ENCODE measurements at regions not wholly inside any gene's neighbourhood (a gene's known extent, or its start where the extent isn't known, plus 50 kb on each side); places are given as distances from the start of the nearest gene placed in this dataset.
"Not testable (repeated sequence)": the region's sequence is repeated elsewhere in the genome, so short reads cannot be mapped to it uniquely, and the experiment has no call there.

DNA sequence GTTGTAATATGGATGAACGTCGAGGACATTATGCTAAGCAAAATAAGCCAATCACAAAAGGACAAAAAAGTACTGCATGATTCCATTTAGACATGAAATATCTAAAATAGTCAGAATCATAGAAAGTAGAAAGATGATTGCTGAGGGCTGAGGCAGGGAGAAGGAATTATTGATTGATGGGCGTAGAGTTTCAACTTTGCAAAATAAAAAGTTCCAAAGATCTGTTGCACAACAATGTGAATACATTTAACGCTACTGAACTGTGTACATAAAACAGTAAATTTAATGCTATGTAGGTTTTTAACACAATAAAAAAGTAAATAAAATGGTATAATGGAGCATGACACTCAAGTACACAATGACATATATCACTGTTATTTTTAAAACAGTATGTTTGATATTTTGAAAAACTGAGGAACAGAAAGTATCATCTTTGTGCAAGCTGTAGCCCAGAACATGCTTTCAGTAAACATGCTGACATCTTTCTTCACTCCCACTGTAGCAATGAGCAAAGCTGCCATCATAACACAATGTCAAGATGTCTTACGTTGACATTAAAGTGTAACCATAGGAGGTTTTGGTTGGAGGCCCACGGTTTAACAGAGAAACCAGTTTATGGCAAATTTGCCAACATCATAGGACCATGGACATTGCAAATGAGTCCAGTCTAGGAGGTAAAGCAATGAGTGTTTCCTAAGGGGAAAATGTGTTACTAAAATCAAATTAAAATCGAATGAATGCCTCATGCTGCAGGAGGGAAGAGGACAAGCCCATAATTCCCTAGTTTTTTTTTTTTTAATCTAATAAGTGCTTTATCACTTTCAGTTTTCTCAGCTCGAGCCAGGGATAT lies 125.8 kb upstream of the SGCD start:
- no peaks in the 10 kb centered on the region for H3K36me3 ChIP-seq (ENCODE audit: control insufficient read depth, insufficient read depth, low read length)
- no peaks in the 10 kb centered on the region for H3K9me3 ChIP-seq (ENCODE audit: control insufficient read depth, low read length)
- H3K4me1 ChIP-seq (ENCODE audit: control insufficient read depth, insufficient read depth, low read length, poor library complexity, severe bottlenecking), result no peaks in the 10 kb centered on the region
- H3K4me3 ChIP-seq (ENCODE audit: extremely low read depth, insufficient read depth, low read length, poor library complexity, severe bottlenecking), result no peak overlapping the region
- 89 to 100% methylated on average over 2 to 3 of the region's 8 CpGs for WGBS, 2 experiments (ENCODE audit: insufficient coverage in 2 of 2)
- no peak overlapping the region for H3K27ac ChIP-seq (ENCODE audit: low read depth, low read length, severe bottlenecking)

DNA sequence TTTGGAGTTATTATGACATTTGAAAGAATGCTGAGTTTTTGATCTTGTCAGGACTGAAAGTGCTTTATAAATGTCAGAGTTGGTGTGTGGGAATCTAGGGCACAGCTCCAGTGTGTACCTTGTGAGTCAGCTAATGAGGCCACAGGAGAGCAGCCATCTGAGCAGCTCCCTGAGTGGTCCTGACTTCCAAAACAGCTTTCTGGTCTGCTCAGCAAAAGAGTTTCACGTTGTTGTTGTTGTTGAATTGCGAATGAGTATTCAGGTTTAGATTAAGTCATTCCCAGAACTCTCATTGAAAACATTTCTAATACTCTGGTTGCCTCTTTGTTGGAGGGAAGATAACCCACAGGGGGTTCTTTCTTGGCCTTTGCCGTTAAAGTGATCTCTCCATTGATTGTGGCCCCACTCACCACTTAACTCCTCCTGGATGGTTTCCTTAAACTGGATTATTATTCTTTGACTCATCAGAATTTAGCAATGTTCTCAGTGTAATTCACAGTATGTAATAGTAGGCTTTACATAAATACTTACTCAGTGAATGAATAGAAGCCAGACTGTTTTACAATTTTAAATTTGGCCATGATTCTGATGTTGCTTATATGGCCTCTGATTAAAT lies 125.1 kb upstream of the SGCD start:
- Histone ChIP-seq H3K4me1 (ENCODE audit: control insufficient read depth, insufficient read depth, low read length, poor library complexity, severe bottlenecking) (no peaks in the 10 kb centered on the region), H3K9me3 (ENCODE audit: control insufficient read depth, low read length) (no peaks in the 10 kb centered on the region), H3K36me3 (ENCODE audit: control insufficient read depth, insufficient read depth, low read length) (no peaks in the 10 kb centered on the region), H3K4me3 (ENCODE audit: extremely low read depth, insufficient read depth, low read length, poor library complexity, severe bottlenecking) (no peak overlapping the region), H3K27ac (ENCODE audit: low read depth, low read length, severe bottlenecking) (no peak overlapping the region)
- WGBS, 2 experiments (ENCODE audit: insufficient coverage in 2 of 2), result no CpG with 5 or more reads among the region's 3 CpGs

GRCh38 chr5:156208271-156208670 lies 118.7 kb upstream of the SGCD start:
- Histone ChIP-seq H3K9me3 (ENCODE audit: control insufficient read depth, low read length) (no peaks in the 10 kb centered on the region), H3K36me3 (ENCODE audit: control insufficient read depth, insufficient read depth, low read length) (no peaks in the 10 kb centered on the region), H3K27ac (ENCODE audit: low read depth, low read length, severe bottlenecking) (no peak overlapping the region), H3K4me1 (ENCODE audit: control insufficient read depth, insufficient read depth, low read length, poor library complexity, severe bottlenecking) (no peaks in the 10 kb centered on the region), H3K4me3 (ENCODE audit: extremely low read depth, insufficient read depth, low read length, poor library complexity, severe bottlenecking) (no peak overlapping the region)

- Histone ChIP-seq H3K27ac (ENCODE audit: low read depth, low read length, severe bottlenecking) (no peak overlapping the region), H3K36me3 (ENCODE audit: control insufficient read depth, insufficient read depth, low read length) (no peaks in the 10 kb centered on the region), H3K4me1 (ENCODE audit: control insufficient read depth, insufficient read depth, low read length, poor library complexity, severe bottlenecking) (no peaks in the 10 kb centered on the region), H3K9me3 (ENCODE audit: control insufficient read depth, low read length) (no peaks in the 10 kb centered on the region), H3K4me3 (ENCODE audit: extremely low read depth, insufficient read depth, low read length, poor library complexity, severe bottlenecking) (no peak overlapping the region)
- 100% methylated on average over 1 of the region's 2 CpGs for WGBS, 2 experiments (ENCODE audit: insufficient coverage in 2 of 2)
These were observed 108.4 kb upstream of the SGCD start for GRCh38 chr5:156218367-156219158.

DNA sequence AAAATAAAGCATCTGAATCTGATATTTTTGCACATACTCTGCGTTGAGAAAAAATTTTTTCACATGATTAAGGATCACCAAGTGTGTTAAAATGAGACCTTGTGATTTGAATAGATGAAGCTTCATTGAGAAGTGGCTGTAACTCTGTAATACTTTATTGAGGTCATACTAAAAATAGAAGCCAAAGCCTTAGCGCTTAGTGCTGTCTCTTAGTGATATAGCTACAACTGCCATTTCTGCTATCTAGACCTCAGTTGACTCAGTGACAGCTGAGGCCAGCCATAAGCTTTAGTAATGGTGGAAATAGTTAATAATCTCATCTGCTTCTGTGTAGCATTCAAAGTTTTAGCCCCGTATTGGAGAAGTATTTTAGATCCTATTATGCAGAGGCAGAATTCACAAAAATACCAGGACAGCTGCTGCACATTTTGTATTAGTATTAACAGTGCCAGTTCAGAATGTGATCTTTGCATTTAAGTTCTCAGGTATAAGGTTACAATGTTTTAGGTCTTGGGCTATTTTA lies 107.4 kb upstream of the SGCD start:
- no peak overlapping the region for H3K27ac ChIP-seq (ENCODE audit: low read depth, low read length, severe bottlenecking)
- no peaks in the 10 kb centered on the region for H3K9me3 ChIP-seq (ENCODE audit: control insufficient read depth, low read length)
- H3K4me1 ChIP-seq (ENCODE audit: control insufficient read depth, insufficient read depth, low read length, poor library complexity, severe bottlenecking), result no peaks in the 10 kb centered on the region
- 100% methylated on average over 1 of the region's 3 CpGs; no CpG with 5 or more reads in 1 of the 2 experiments for whole genome bisulfite sequencing, 2 experiments (ENCODE audit: insufficient coverage in 2 of 2)
- no peaks in the 10 kb centered on the region for H3K36me3 ChIP-seq (ENCODE audit: control insufficient read depth, insufficient read depth, low read length)
- H3K4me3 ChIP-seq (ENCODE audit: extremely low read depth, insufficient read depth, low read length, poor library complexity, severe bottlenecking), result no peak overlapping the region

DNA sequence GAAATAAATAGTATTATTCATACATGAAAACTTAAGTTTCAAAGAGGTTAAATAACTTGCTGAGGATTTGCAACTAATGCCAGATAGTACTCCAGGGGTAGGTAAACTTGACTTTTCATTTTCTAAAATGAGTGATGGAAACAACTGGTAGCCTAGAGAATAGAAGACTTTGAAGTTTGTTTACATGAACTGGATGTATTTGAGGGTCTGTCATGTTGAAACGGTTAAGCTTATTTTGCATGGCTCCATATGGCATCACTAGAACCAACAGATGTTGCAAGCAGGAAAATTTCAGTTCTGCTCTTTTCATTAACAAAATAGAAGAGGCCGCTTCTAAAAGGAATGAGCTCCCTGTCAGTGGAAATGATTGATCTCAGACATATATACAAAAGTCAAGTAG lies 105.1 kb upstream of the SGCD start:
- Histone ChIP-seq H3K4me3 (ENCODE audit: extremely low read depth, insufficient read depth, low read length, poor library complexity, severe bottlenecking) (no peak overlapping the region), H3K4me1 (ENCODE audit: control insufficient read depth, insufficient read depth, low read length, poor library complexity, severe bottlenecking) (no peaks in the 10 kb centered on the region), H3K9me3 (ENCODE audit: control insufficient read depth, low read length) (no peaks in the 10 kb centered on the region), H3K36me3 (ENCODE audit: control insufficient read depth, insufficient read depth, low read length) (no peaks in the 10 kb centered on the region), H3K27ac (ENCODE audit: low read depth, low read length, severe bottlenecking) (no peak overlapping the region)
- WGBS, 2 experiments (ENCODE audit: insufficient coverage in 2 of 2), result 67 to 100% methylated on average over 1 of the region's 2 CpGs

DNA sequence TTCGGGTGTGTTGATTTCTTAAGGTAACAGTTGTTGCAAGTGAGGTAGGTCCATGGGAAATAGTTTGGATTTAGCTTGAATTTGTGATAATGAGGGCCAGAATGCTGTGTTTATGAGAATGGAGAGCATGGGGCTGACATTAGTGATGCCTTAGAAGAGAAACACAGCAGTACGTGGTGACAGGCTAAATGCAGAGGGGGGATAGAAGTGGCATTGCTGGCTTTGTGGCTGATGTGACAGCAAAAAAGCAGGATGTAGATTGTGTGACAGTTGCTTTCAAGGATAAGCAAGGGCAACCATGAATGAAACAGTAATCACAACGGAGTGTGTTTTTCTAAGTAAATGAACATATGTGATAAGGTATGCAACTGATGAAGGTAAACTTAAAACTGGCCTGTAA lies 103.4 kb upstream of the SGCD start:
- no peaks in the 10 kb centered on the region for H3K36me3 ChIP-seq (ENCODE audit: control insufficient read depth, insufficient read depth, low read length)
- 79 to 87% methylated on average over 3 of the region's 3 CpGs for WGBS, 2 experiments (ENCODE audit: insufficient coverage in 2 of 2)
- H3K4me1 ChIP-seq (ENCODE audit: control insufficient read depth, insufficient read depth, low read length, poor library complexity, severe bottlenecking), result no peaks in the 10 kb centered on the region
- H3K9me3 ChIP-seq (ENCODE audit: control insufficient read depth, low read length), result no peaks in the 10 kb centered on the region
- no peak overlapping the region for H3K4me3 ChIP-seq (ENCODE audit: extremely low read depth, insufficient read depth, low read length, poor library complexity, severe bottlenecking)
- H3K27ac ChIP-seq (ENCODE audit: low read depth, low read length, severe bottlenecking), result no peak overlapping the region

DNA sequence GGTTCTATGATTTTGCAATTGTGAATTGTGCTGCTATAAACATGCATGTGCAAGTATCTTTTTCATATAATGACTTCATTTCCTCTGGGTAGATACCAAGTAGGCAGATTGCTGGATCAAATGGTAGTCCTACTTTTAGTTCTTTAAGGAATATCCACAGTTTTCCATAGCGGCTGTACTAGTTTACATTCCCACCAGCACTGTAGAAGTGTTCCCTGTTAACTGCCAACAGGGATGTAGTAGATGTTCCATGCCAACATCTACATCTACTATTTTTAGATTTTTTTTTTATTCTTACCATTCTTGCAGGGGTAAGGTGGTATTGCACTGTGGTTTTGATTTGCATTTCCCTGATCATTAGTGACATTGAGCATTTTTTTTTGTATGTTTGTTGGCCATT lies 100.5 kb upstream of the SGCD start:
- H3K9me3 ChIP-seq (ENCODE audit: control insufficient read depth, low read length); H3K27ac ChIP-seq (ENCODE audit: low read depth, low read length, severe bottlenecking): not testable (repeated sequence)
- no CpG with 5 or more reads among the region's 1 CpG for WGBS, 2 experiments (ENCODE audit: insufficient coverage in 2 of 2)

GRCh38 chr5:156230887-156231286 lies 96.1 kb upstream of the SGCD start:
- Histone ChIP-seq H3K4me3 (ENCODE audit: extremely low read depth, insufficient read depth, low read length, poor library complexity, severe bottlenecking) (no peak overlapping the region), H3K27ac (ENCODE audit: low read depth, low read length, severe bottlenecking) (no peak overlapping the region), H3K4me1 (ENCODE audit: control insufficient read depth, insufficient read depth, low read length, poor library complexity, severe bottlenecking) (no peaks in the 10 kb centered on the region), H3K9me3 (ENCODE audit: control insufficient read depth, low read length) (no peaks in the 10 kb centered on the region), H3K36me3 (ENCODE audit: control insufficient read depth, insufficient read depth, low read length) (no peaks in the 10 kb centered on the region)
- WGBS, 2 experiments (ENCODE audit: insufficient coverage in 2 of 2), result 87% methylated on average over 3 of the region's 4 CpGs

More for the DNA sequence above, 100.5 kb upstream of the SGCD start:
- H3K36me3 ChIP-seq (ENCODE audit: control insufficient read depth, insufficient read depth, low read length); H3K4me3 ChIP-seq (ENCODE audit: extremely low read depth, insufficient read depth, low read length, poor library complexity, severe bottlenecking); H3K4me1 ChIP-seq (ENCODE audit: control insufficient read depth, insufficient read depth, low read length, poor library complexity, severe bottlenecking): not testable (repeated sequence)

GRCh38 chr5:156232251-156232869 lies 94.6 kb upstream of the SGCD start:
- 94% methylated on average over 2 of the region's 3 CpGs; no CpG with 5 or more reads in 1 of the 2 experiments for WGBS, 2 experiments (ENCODE audit: insufficient coverage in 2 of 2)
- H3K27ac ChIP-seq (ENCODE audit: low read depth, low read length, severe bottlenecking), result no peak overlapping the region
- no peaks in the 10 kb centered on the region for H3K9me3 ChIP-seq (ENCODE audit: control insufficient read depth, low read length)
- H3K4me1 ChIP-seq (ENCODE audit: control insufficient read depth, insufficient read depth, low read length, poor library complexity, severe bottlenecking), result no peaks in the 10 kb centered on the region
- H3K36me3 ChIP-seq (ENCODE audit: control insufficient read depth, insufficient read depth, low read length), result no peaks in the 10 kb centered on the region
- no peak overlapping the region for H3K4me3 ChIP-seq (ENCODE audit: extremely low read depth, insufficient read depth, low read length, poor library complexity, severe bottlenecking)
